IMR-90 (cell line): ENCODE measurements at regions not wholly inside any gene's neighbourhood (a gene's known extent, or its start where the extent isn't known, plus 50 kb on each side); places are given as distances from the start of the nearest gene placed in this dataset.

ENCODE experiments used
- ATAC-seq: fragments of 200-7000 bp; cut with Tn5 transposase; 2 replicates; pipeline ENCODE4 v1.9.1; 2020; ENCODE audit warnings: low read depth, mild to moderate bottlenecking, moderate library complexity
- BruUV-seq: library from RNA; stranded (reverse); fragments of 400-500 nt; replicated peaks from 2 replicates; lab custom pipeline; 2021; lab: Mats Ljungman, UMichigan
- CTCF ChIA-PET: fragments of 300-600 bp; formaldehyde crosslinking; extraction: SDS; loops from one replicate; lab custom pipeline; 2021; ENCODE audit warnings: antibody characterized with exemption; lab: Yijun Ruan, JAX
- POLR2A ChIA-PET: fragments of 300-600 bp; sonication (Branson Sonifier 250); formaldehyde crosslinking; loops from one replicate; lab custom pipeline; 2022; ENCODE audit warnings: antibody characterized with exemption; ENCODE audit not compliant: unreplicated experiment; lab: Charles Lee
- DNase-seq: peaks from one replicate; pipeline ENCODE4 v3.0.0; 2013
- H2AFZ ChIP-seq: replicated peaks from 2 replicates; pipeline ENCODE3; 2013; ENCODE audit warnings: low read length, mild to moderate bottlenecking; ENCODE audit not compliant: poor library complexity
- H2AK5ac ChIP-seq: 2 replicates; pipeline ENCODE4 v1.6.1; 2013; ENCODE audit warnings: low read depth, low read length, inconsistent platforms
- H2AK9ac ChIP-seq: replicated peaks from 2 replicates; pipeline ENCODE3; 2013; ENCODE audit warnings: mild to moderate bottlenecking, low read depth, low read length, moderate library complexity; ENCODE audit not compliant: poor library complexity
- H2BK120ac ChIP-seq: 2 replicates; pipeline ENCODE4 v1.6.1; 2013; ENCODE audit warnings: low read depth, low read length, inconsistent platforms
- H2BK15ac ChIP-seq: 3 replicates; pipeline ENCODE4 v1.6.1; 2013; ENCODE audit warnings: low read depth, low read length, inconsistent platforms
- H2BK20ac ChIP-seq: 2 replicates; pipeline ENCODE4 v1.6.1; 2013; ENCODE audit warnings: low read depth, mild to moderate bottlenecking, inconsistent platforms, low read length, moderate library complexity
- H2BK5ac ChIP-seq: 2 replicates; pipeline ENCODE4 v1.6.1; 2013; ENCODE audit warnings: mild to moderate bottlenecking, low read depth, low read length, inconsistent platforms; ENCODE audit not compliant: poor library complexity, severe bottlenecking
- H3K14ac ChIP-seq: replicated peaks from 2 replicates; pipeline ENCODE4 v1.6.1; 2013; ENCODE audit warnings: low read depth, low read length, inconsistent platforms
- H3K18ac ChIP-seq: 2 replicates; pipeline ENCODE4 v1.6.1; 2013; ENCODE audit warnings: low read depth, low read length, control low read depth
- H3K23ac ChIP-seq: 2 replicates; pipeline ENCODE4 v1.6.1; 2013; ENCODE audit warnings: low read depth, low read length, inconsistent platforms
- H3K27ac ChIP-seq: 2 replicates; pipeline ENCODE4 v1.5.1; 2013; ENCODE audit warnings: mild to moderate bottlenecking, control low read depth, low read length; ENCODE audit not compliant: insufficient read depth
- H3K27me3 ChIP-seq: 2 replicates; pipeline ENCODE4 v1.6.1; 2013; ENCODE audit warnings: low read length; ENCODE audit not compliant: control insufficient read depth, insufficient read depth
- H3K36me3 ChIP-seq: 2 replicates; pipeline ENCODE4 v1.6.1; 2013; ENCODE audit warnings: low read length, mixed read lengths; ENCODE audit not compliant: control insufficient read depth, insufficient read depth
- H3K4ac ChIP-seq: 2 replicates; pipeline ENCODE4 v1.6.1; 2013; ENCODE audit warnings: low read depth, low read length, inconsistent platforms
- H3K4me1 ChIP-seq: 2 replicates; pipeline ENCODE4 v1.6.1; 2013; ENCODE audit warnings: low read length, mixed read lengths; ENCODE audit not compliant: control insufficient read depth, insufficient read depth
- H3K4me2 ChIP-seq: 2 replicates; pipeline ENCODE4 v1.6.1; 2013; ENCODE audit warnings: low read depth, mild to moderate bottlenecking, control low read depth, low read length, moderate library complexity
- H3K4me3 ChIP-seq: 2 replicates; pipeline ENCODE4 v1.5.1; 2013; ENCODE audit warnings: low read depth, mild to moderate bottlenecking, control low read depth, low read length, moderate library complexity; ENCODE audit not compliant: insufficient read depth
- H3K56ac ChIP-seq: 2 replicates; pipeline ENCODE4 v1.6.1; 2013; ENCODE audit warnings: low read length, inconsistent platforms; ENCODE audit not compliant: insufficient read depth; ENCODE audit errors: extremely low read depth
- H3K79me1 ChIP-seq, 2 experiments: 2 replicates each; pipeline ENCODE4 v1.6.1; 2013; ENCODE audit warnings: low read length in 2 of 2, inconsistent platforms in 1 of 2, low read depth in 1 of 2
- H3K9ac ChIP-seq: 2 replicates; pipeline ENCODE4 v1.6.1; 2013; ENCODE audit warnings: low read depth, low read length, control low read depth
- H3K9me1 ChIP-seq: 2 replicates; pipeline ENCODE4 v1.6.1; 2013; ENCODE audit warnings: low read length, inconsistent platforms; ENCODE audit not compliant: insufficient read depth
- H3K9me3 ChIP-seq: 2 replicates; pipeline ENCODE4 v1.6.1; 2013; ENCODE audit warnings: low read length; ENCODE audit not compliant: control insufficient read depth, insufficient read depth
- H4K20me1 ChIP-seq: 2 replicates; pipeline ENCODE4 v1.6.1; 2013; ENCODE audit warnings: low read length, inconsistent platforms; ENCODE audit not compliant: insufficient read depth
- H4K5ac ChIP-seq: 2 replicates; pipeline ENCODE4 v1.6.1; 2013; ENCODE audit warnings: mild to moderate bottlenecking, low read depth, low read length, control low read depth
- H4K8ac ChIP-seq, 2 experiments: 2 replicates each; pipeline ENCODE4 v1.6.1; 2013; ENCODE audit warnings: low read depth in 2 of 2, low read length in 2 of 2, control low read depth in 1 of 2, inconsistent platforms in 1 of 2
- H4K91ac ChIP-seq: 2 replicates; pipeline ENCODE4 v1.6.1; 2013; ENCODE audit warnings: low read depth, low read length, inconsistent platforms; ENCODE audit not compliant: insufficient read depth
- BHLHE40 ChIP-seq: fragments of 150-350 bp; IDR thresholded peaks from 2 replicates; pipeline ENCODE4 v1.6.1; 2016; ENCODE audit warnings: mild to moderate bottlenecking, low read depth, low read length
- CEBPB ChIP-seq: IDR thresholded peaks from 2 replicates; pipeline ENCODE4 v1.6.1; 2012; ENCODE audit warnings: low read depth, low read length, improper control_type of control experiment
- CHD1 ChIP-seq: IDR thresholded peaks from 2 replicates; pipeline ENCODE4 v1.6.1; 2012; ENCODE audit warnings: low read depth, low read length, improper control_type of control experiment
- FOS ChIP-seq: fragments of 150-350 bp; IDR thresholded peaks from 2 replicates; pipeline ENCODE4 v1.6.1; 2016; ENCODE audit warnings: low read depth, low read length
- MAFK ChIP-seq: IDR thresholded peaks from 2 replicates; pipeline ENCODE4 v1.6.1; 2012; ENCODE audit warnings: low read depth, low read length, improper control_type of control experiment
- MAZ ChIP-seq: IDR thresholded peaks from 2 replicates; pipeline ENCODE4 v1.6.1; 2012; ENCODE audit warnings: low read depth, mild to moderate bottlenecking, low read length, improper control_type of control experiment, moderate library complexity, borderline replicate concordance
- MXI1 ChIP-seq: IDR thresholded peaks from 2 replicates; pipeline ENCODE4 v1.6.1; 2012; ENCODE audit warnings: low read depth, mild to moderate bottlenecking, low read length, moderate library complexity, borderline replicate concordance
- NFE2L2 ChIP-seq: fragments of 150-350 bp; IDR thresholded peaks from 2 replicates; pipeline ENCODE4 v1.6.1; 2016; ENCODE audit warnings: low read depth, mild to moderate bottlenecking, low read length
- POLR2A ChIP-seq: IDR thresholded peaks from 2 replicates; pipeline ENCODE4 v1.6.1; 2012; ENCODE audit warnings: mild to moderate bottlenecking, low read depth, low read length
- RAD21 ChIP-seq: IDR thresholded peaks from 2 replicates; pipeline ENCODE4 v1.6.1; 2012; ENCODE audit warnings: low read length, improper control_type of control experiment
- RCOR1 ChIP-seq: IDR thresholded peaks from 2 replicates; pipeline ENCODE4 v1.6.1; 2012; ENCODE audit warnings: mild to moderate bottlenecking, low read length, improper control_type of control experiment; ENCODE audit not compliant: insufficient replicate concordance
- RFX5 ChIP-seq: IDR thresholded peaks from 2 replicates; pipeline ENCODE4 v1.8.0; 2012; ENCODE audit warnings: low read depth, mild to moderate bottlenecking, low read length, moderate library complexity
- SMC3 ChIP-seq: fragments of 150-350 bp; IDR thresholded peaks from 2 replicates; pipeline ENCODE4 v1.6.1; 2016; ENCODE audit warnings: low read depth, mild to moderate bottlenecking, antibody characterized with exemption, low read length, moderate library complexity
- WGBS, 2 experiments: methylation state at CpG; one replicate each; pipeline versions ENCODE4 v1.1.5 to v1.1.7; 2013; ENCODE audit warnings: missing lambda C conversion rate in 2 of 2; ENCODE audit not compliant: insufficient read length in 1 of 2; ENCODE audit errors: extremely low coverage in 2 of 2; 5-methylcytosine and 5-hydroxymethylcytosine counted together
- dilution Hi-C: fragments of 300-500 bp; cut with HindIII; formaldehyde crosslinking; loops from one replicate; pipeline ENCODE4 v1.14.3; 2018; ENCODE audit warnings: low sequenced_read_pairs; ENCODE audit not compliant: unreplicated experiment
- in situ Hi-C: fragments of 300-500 bp; cut with MboI; formaldehyde crosslinking; loops from 3 replicates; pipeline ENCODE4 v1.14.3; 2019; ENCODE audit warnings: low sequenced_read_pairs, inconsistent platforms, mixed read lengths
- intact Hi-C: fragments of 100-400 bp; cut with micrococcal nuclease; formaldehyde crosslinking; loops from 2 replicates; pipeline ENCODE4 v1.10.0; 2022
- TF ChIP-seq, protein P1 (sequence below): fragments of 150-350 bp; IDR thresholded peaks from 2 replicates; pipeline ENCODE4 v1.6.1; 2016; ENCODE audit warnings: low read depth, mild to moderate bottlenecking, low read length, moderate library complexity, borderline replicate concordance
- TF ChIP-seq, protein P2 (sequence below): conservative IDR thresholded peaks from 2 replicates; pipeline ENCODE4 v1.5.1; 2012; ENCODE audit warnings: mild to moderate bottlenecking, low read depth, low read length, improper control_type of control experiment
- TF ChIP-seq, protein P3 (sequence below): fragments of 150-350 bp; IDR thresholded peaks from 2 replicates; pipeline ENCODE4 v1.6.1; 2017; ENCODE audit warnings: mild to moderate bottlenecking, antibody characterized with exemption, low read length, low read depth

DNA sequence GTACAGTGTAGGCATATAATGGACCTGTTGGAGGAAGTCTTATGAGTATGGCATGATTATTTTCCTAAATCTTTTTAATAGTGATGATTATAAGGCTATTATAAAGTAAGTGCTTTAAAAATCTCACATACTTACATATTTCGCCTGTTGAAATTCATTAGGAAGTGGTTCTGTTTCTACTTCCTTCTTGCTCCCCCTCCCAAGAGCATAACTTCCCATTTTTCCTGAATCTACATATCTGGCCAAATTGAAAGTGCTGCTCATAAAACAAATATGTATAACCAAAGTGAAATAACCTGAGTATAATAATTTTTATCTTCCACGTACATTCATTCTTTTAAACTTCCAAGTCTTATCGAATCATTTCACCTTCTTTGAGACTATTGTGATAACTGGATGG, 455.6 kb upstream of the SEL1L start:
- H3K36me3 ChIP-seq, result no peaks in the 10 kb centered on the region
- no peak overlapping the region for H3K56ac ChIP-seq
- H3K23ac ChIP-seq, result no peak overlapping the region
- H2AFZ ChIP-seq, result no peak overlapping the region
- H3K4ac ChIP-seq, result no peak overlapping the region
- CTCF ChIA-PET, result interaction anchor here (0.6 kb wide), 1 partner anchor 83 kb away, joined by 3 read pairs; no protein-coding TSS in a partner anchor
- intact Hi-C loops (no loop called here), in situ Hi-C loops (no loop called here), dilution Hi-C loops (no loop called here)
- no peak overlapping the region for H2BK15ac ChIP-seq
- no peak overlapping the region for H4K8ac ChIP-seq
- no peak overlapping the region for H3K4me3 ChIP-seq
- no peak overlapping the region for H3K4me2 ChIP-seq
- no peak overlapping the region for H4K91ac ChIP-seq
- H3K9me3 ChIP-seq, result no peaks in the 10 kb centered on the region
- ATAC-seq, result no peak
- H3K4me1 ChIP-seq, result no peaks in the 10 kb centered on the region
- H4K20me1 ChIP-seq, result no peaks in the 10 kb centered on the region
- H3K18ac ChIP-seq, result no peak overlapping the region
- no peaks in the 10 kb centered on the region for H3K9me1 ChIP-seq
- no peak overlapping the region for H4K5ac ChIP-seq
- WGBS, 2 experiments, result no CpG with 5 or more reads among the region's 3 CpGs
- TF ChIP-seq MAZ, result no peak
- no peak for TF ChIP-seq FOS
- no peak for TF ChIP-seq MAFK
- no peak for TF ChIP-seq CHD1
- no peak for TF ChIP-seq CEBPB
- TF ChIP-seq RCOR1, result no peak
- no peak for TF ChIP-seq BHLHE40
- TF ChIP-seq, protein P1, sequence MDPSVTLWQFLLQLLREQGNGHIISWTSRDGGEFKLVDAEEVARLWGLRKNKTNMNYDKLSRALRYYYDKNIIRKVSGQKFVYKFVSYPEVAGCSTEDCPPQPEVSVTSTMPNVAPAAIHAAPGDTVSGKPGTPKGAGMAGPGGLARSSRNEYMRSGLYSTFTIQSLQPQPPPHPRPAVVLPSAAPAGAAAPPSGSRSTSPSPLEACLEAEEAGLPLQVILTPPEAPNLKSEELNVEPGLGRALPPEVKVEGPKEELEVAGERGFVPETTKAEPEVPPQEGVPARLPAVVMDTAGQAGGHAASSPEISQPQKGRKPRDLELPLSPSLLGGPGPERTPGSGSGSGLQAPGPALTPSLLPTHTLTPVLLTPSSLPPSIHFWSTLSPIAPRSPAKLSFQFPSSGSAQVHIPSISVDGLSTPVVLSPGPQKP, result no peak
- no peak for TF ChIP-seq RFX5
- TF ChIP-seq, protein P2, sequence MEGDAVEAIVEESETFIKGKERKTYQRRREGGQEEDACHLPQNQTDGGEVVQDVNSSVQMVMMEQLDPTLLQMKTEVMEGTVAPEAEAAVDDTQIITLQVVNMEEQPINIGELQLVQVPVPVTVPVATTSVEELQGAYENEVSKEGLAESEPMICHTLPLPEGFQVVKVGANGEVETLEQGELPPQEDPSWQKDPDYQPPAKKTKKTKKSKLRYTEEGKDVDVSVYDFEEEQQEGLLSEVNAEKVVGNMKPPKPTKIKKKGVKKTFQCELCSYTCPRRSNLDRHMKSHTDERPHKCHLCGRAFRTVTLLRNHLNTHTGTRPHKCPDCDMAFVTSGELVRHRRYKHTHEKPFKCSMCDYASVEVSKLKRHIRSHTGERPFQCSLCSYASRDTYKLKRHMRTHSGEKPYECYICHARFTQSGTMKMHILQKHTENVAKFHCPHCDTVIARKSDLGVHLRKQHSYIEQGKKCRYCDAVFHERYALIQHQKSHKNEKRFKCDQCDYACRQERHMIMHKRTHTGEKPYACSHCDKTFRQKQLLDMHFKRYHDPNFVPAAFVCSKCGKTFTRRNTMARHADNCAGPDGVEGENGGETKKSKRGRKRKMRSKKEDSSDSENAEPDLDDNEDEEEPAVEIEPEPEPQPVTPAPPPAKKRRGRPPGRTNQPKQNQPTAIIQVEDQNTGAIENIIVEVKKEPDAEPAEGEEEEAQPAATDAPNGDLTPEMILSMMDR, result no peak
- TF ChIP-seq POLR2A, result no peak
- TF ChIP-seq NFE2L2, result no peak
- no peak for TF ChIP-seq SMC3
- TF ChIP-seq RAD21, result no peak
- TF ChIP-seq, protein P3, sequence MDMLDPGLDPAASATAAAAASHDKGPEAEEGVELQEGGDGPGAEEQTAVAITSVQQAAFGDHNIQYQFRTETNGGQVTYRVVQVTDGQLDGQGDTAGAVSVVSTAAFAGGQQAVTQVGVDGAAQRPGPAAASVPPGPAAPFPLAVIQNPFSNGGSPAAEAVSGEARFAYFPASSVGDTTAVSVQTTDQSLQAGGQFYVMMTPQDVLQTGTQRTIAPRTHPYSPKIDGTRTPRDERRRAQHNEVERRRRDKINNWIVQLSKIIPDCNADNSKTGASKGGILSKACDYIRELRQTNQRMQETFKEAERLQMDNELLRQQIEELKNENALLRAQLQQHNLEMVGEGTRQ, result no peak
- TF ChIP-seq MXI1, result no peak
- H3K27me3 ChIP-seq, result no peaks in the 10 kb centered on the region
- no TSS peak for BruUV-seq
- no peak overlapping the region for H2BK20ac ChIP-seq
- no peak overlapping the region for H2BK5ac ChIP-seq
- no peak for DNase-seq
- POLR2A ChIA-PET, result no interaction called here
- no peaks in the 10 kb centered on the region for H3K79me1 ChIP-seq
- H2AK5ac ChIP-seq, result no peak overlapping the region
- no peak overlapping the region for H2BK120ac ChIP-seq
- H3K9ac ChIP-seq, result no peak overlapping the region
- H2AK9ac ChIP-seq, result no peak overlapping the region
- H3K27ac ChIP-seq, result no peak overlapping the region
- no peak overlapping the region for H3K14ac ChIP-seq
